H4 (cell line): ENCODE measurements at regions not wholly inside any gene's neighbourhood (a gene's known extent, or its start where the extent isn't known, plus 50 kb on each side); places are given as distances from the start of the nearest gene placed in this dataset.
"Not testable (repeated sequence)": the region's sequence is repeated elsewhere in the genome, so short reads cannot be mapped to it uniquely, and the experiment has no call there.

Experiments
- DNase-seq: peaks from one replicate; pipeline ENCODE4 v3.0.0-alpha.2; 2015; ENCODE audit warnings: low spot score

DNA sequence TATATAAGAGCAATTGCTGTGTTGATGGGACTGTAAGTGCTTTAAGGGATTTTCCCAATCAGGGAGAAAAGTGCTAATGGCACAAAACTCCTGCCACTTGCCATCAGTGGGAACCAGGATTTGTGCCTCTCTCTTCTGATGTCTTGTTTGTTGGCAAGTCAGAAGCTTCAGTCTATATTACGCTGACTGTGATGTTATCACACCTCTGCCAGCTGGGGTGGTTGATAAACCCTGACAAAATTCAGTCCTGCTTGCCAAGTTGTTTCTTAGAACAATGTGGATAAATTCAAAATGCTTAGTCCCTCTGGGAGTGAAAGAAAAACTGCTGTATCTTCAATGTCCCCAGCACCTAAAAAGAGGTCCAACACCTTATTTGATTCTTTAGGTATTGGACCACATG is 161.4 kb upstream of the FBXL7 start:
- DNase-seq = no peak

DNA sequence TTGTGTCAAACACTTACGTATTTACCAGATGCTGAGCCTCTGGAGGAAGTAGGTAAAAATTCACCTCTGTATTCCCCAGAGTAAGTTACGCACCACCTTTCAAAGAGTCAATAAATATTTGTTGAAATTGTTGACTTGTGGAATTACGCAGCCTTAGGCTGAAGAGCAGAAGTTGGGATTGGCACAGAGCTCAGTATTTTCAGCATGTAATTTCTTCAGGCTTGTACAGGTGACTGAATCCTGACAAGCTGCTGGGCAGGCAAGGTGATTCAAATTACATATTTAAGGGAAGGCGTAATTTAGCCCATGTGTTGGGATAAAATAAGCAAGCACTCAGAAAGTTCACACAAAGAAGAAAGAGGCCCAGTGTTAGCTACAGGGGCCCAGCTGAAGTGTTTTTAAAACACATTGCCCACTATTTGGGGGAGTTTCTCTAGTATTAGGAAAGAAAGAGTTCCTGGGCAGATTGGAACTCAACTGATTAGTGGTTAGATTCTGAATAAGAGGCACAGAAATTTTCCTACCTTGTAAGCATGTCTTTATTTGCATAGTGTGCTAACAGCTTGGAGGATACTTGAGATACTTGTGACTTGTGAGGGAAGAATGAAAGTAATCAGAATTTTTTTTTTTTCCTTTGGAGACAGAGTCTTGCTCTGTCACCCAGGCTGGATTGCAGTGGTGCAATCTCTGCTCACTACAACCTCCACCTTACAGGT is 165.3 kb upstream of the FBXL7 start:
- DNase-seq = no peak

DNA sequence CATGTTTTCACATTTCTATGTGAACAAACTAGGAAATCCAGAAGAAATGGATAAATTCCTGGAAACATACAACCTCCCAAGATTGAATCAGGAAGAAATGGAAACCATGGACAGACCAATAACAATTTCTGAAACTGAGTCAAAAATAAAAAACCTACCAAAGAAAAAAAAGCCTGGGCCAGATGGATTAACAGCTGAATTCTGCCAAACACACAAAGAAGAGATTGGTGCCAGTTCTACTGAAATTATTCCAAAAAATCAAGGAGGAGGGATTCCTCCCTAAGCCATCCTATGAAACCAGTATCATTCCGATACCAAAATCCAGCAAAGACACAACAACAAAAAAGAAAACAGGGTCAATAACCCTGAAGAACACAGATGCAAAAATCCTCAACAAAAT is 166.9 kb upstream of the FBXL7 start:
- DNase-seq = no peak

DNA sequence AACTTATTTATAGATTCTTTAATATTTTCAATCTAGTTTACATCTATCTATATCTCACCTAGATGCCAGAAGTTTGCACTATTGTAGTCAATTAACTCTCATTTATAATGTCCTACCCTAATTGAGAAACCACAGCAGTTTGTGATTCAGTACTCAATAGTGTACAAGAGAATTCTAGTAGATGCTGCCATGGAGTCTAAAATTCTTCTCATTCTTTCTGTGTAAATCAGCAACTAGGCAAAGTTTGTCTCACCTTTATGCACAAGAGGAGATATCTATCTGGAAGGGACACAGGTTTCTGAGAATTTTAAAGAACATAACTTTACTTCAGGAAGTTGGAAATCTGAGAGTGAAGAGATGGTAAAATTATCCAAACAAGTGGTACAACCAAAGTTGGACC is 173.0 kb upstream of the FBXL7 start:
- no peak for DNase-seq

DNA sequence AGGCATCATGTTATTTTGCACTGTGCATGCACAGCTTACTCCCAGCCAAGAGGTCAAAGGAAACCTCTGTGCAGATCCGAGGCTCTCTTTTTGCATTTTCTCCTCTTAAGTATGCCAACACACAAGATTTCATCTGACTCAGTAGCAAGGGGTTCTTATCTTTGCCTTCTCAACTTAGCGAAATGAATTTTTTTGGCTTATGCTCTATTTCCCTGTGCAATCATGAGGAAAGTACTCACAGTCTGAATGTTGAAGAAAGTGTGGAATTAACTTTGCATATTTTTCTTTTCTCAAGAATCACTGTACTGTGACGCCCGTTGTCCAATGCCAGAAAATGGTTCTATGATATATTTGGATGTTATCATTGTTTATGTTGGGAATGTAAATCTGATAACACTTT is 173.5 kb upstream of the FBXL7 start:
- no peak for DNase-seq

DNA sequence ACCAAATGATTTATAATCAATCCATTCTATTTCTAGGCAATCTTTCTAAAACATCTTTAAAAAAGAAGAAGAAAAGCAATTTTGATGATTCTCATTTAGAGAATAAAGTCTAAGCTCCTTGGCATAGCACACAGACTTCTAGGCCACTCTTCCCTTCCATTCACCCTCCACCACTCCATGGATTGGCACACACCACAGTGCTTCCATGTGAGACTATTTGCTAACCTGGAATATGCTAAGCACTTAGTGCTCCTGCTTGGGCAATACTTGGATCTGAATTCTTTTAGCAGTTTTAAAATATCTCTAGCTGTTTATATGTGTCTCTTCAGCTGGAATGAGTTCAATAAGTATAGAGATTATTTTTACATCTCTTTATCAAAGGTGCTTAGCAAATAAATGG is 177.6 kb upstream of the FBXL7 start:
- DNase-seq = no peak

GRCh38 chr5:15321776-15322175 is 178.2 kb upstream of the FBXL7 start:
- no peak for DNase-seq

DNA sequence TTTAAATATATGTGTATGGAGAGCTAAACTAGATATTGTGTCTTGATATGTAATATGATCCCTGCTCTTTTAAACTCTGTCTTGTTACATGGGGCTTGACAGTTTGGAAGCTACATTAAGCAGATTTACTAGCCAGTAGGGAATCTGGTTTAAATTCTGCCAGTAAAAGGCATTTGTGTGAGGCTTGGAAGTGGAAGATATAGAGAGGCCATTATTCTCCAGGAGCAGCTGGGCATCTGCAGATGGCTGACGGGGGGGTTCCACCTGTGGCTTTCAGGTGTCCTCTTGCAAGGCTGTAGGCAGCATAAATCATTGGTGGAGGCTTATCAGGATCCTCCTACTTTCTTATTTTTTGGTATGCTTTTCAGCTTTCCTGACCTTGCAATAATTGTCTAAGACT is 179.1 kb upstream of the FBXL7 start:
- DNase-seq = no peak

DNA sequence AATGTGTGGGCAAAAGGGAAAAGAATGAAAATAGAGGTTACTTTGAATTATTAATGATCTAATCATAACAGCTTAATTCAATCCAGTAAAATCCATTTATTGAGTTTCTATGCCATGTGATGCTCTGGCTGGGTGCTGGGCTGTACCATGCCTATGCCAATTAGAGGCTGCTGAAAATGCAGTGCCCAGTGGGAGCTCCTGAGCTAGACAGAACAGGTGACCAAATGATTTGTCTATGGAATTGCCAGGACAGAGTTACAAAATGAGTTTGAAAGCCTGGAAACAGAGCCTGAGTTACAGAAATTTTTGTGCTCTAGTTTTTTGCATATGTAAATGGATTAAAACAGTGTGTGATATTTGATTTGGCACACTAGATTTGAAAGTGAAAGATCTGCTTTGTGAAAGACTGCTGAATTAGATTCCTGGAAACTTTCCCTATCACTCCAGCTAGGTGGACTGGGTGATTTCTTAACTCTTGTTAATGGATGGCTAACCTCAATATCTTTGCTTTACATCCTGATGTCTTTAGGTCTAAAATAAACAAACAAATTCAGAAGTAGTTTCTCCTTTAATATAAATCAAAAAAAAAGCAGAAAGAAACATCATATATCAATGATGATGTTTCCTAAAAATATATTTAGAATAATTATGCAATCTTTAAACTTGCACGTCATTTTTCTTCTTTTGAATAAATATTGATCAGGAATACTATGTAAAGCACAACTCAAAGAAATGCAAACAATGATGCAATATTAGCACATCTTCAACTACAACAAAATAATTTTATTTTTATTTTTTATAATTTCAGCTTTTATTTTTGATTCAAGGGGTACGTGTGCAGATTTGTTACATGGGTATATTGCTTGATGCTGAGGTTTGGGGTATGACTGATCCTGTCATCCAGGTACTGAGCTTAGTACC is 194.8 kb upstream of the FBXL7 start:
- DNase-seq = no peak

- DNase-seq = no peak
Observed at GRCh38 chr5:15304066-15304731, 195.8 kb upstream of the FBXL7 start.

DNA sequence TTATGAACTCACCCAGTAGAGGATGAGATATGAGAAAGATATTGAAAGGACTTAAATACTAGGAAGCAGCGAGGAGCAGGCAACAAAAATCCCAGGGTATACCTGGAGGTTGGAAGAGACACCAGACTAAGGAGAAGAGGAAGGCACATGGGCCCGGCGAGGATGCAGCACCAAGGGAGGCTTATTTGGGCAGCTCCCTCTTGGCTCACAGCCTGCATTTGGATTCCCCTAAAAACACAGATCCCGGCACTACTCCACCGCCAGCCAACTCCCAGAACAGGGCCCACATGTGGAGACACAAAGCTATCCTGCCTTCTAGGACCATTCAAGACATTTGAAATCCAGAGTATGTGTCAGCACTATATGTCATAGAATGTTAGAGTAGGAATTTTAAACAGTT is 199.8 kb upstream of the FBXL7 start:
- no peak for DNase-seq

DNA sequence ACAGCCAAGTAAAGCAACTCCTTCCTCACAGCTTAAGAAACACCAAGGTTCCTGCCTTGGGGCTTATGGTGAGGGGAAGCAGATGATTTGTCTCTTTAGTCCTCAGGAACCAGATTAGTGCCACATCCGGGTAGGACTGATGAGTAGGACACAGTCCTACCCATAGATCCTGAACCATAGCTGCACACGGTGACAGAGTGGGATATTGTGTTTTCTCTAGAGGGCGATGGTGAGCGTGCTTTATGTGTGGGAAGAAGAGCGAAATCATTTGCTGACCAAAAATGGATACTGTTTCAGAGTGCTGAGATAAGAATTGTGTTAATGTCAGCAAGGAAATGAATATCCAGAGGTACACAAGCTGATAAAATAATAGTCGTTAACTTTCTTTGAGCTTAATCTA is 209.0 kb upstream of the FBXL7 start:
- DNase-seq = no peak

DNA sequence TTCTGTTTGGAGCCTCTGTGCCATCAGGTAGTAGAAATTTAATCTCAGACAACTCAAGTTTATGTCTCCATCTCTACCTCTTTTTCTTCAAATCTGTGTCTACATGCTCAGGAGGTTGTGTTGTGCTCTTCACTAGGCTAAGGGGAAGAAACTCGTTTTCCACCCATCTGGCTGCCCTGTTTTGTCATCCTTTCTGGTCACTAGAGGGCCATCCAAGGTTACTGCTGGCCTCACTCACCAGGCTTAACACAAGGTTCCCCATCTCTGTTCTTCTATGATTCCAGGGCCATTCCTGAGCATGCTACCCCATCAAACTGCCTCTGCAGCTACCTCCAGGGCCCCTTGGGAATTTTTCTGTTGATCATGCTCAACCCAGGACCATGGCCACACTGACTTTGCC is 213.3 kb upstream of the FBXL7 start:
- no peak for DNase-seq

DNA sequence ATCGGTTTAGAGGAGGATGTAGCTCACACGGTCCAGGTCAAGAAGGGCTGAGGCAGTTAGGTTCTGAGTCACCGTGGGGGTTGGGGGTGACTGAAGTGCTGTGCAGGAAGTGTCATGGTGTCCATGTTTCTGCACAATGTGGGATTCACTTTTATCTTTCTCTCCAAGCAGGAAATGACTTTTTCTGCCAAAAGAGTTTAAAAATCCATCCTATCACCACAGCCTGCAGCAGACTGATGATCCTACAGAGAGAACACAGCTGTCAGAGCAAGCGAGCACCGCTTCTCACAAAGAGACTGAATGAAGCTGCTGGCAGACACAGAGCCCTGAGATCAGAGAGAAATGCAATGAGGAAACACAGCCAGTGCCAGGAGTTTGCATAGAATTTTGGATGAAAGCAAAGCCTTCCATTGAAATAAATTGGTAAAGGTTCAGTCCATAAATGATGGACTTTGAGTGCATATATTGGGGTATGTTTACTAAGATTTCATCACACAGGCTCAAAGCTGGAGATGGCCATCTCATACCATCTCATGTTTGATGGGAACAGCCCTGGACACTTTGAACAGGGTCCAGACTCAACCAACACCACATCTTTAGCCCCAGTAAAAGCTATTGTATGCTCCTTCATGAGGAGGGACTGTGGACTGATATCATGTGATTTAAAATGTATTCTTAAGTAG is 213.9 kb upstream of the FBXL7 start:
- peak; percentile 25 for DNase-seq

DNA sequence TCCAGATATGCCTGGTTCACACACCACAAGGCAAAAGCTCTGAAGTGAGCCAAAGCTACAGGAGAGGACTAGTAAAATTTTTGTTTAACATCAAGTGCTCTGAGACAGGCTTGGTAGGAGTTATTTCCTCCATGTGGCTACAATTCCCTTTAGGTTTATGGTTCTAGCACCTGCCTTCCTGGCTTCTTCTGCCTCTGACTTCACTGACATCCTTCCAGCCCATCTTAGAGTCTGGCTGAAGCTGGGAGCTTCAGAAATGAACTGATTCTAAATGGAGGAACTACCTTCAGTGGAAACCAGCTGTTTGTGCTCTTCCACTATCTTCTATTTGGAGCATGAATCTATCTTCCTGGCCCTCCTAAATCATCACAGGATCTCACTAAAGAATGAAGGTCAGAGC is 215.3 kb upstream of the FBXL7 start:
- DNase-seq = no peak

DNA sequence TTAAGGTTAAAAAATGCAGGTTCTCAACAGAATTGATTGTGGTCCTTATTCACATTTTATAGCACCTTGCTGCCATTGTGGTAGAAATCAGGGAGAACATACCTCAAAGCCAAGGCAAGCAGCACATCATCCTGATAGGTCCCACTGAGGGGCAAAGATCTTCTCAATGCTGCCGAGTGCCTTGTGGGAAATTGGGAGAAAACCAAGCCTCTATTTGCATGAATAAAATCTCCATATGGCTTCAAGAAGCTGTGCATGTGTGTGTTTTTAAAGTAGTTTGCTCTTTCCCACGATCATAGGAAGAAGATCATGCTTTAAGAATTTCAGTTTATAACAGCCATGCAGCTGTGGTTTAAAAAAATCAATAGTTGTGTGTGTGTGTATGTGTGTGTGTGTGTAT is 216.9 kb upstream of the FBXL7 start:
- no peak for DNase-seq

- DNase-seq = no peak
Observed at GRCh38 chr5:15282611-15283010, 217.4 kb upstream of the FBXL7 start.

DNA sequence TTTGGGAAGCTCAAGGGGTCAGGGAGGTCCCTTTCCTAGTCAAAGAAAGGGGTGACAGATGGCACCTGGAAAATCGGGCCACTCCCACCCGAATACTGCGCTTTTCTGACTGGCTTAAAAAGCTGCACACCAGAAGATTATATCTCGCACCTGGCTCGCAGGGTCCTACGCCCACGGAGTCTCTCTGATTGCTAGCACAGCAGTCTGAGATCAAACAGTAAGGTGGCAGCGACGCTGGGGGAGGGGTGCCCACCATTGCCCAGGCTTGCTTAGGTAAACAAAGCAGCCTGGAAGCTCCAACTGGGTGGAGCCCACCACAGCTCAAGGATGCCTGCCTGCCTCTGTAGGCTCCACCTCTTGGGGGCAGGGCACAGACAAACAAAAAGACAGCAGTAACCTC is 228.4 kb upstream of the FBXL7 start:
- DNase-seq = not testable (repeated sequence)

- DNase-seq = no peak
Observed at GRCh38 chr5:15267966-15268365, 232.0 kb upstream of the FBXL7 start.

DNA sequence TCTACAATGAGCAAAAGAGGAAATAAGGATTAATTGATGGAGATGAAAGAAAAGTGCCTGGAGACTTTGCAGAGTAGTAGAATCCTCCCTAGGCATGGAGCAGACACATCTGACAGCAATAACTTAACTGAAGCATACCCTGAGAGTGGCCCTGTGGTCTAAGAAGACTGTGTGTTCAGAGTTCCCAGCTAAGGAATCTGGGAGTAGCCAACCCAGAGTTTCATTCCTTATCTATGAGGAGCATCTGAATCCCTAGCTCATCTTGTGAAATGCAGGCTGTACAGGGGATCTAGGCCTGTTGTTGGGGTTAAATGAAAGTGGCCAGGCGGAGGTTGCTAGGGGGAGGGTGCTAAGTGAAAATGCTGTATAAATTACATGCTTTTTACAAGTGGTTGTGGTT is 233.1 kb upstream of the FBXL7 start:
- no peak for DNase-seq

GRCh38 chr5:15266229-15266628 is 233.8 kb upstream of the FBXL7 start:
- DNase-seq = no peak

DNA sequence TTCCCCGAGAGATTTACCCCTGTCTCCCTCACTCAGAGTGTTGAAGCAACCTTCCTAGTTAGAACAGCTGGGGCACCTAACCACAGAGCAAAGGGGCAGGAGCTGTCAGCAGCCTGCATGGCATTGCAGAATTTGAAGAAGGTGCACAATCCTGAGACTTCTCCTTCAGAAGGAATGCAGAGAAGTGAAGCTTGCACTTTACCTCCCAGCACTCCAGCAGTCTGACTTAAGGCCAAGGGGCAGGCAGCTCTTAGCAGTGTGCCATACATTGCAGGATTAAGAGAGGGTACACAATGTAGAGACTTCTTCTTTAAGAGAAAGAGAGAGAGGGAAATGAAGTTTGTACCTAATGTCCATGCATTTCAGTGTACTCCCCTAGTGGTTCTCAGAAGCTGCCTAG is 236.0 kb upstream of the FBXL7 start:
- no peak for DNase-seq
